ENCODE measurements at regions not wholly inside any gene's neighbourhood (a gene's known extent, or its start where the extent isn't known, plus 50 kb on each side); places are given as distances from the start of the nearest gene placed in this dataset.

DNA sequence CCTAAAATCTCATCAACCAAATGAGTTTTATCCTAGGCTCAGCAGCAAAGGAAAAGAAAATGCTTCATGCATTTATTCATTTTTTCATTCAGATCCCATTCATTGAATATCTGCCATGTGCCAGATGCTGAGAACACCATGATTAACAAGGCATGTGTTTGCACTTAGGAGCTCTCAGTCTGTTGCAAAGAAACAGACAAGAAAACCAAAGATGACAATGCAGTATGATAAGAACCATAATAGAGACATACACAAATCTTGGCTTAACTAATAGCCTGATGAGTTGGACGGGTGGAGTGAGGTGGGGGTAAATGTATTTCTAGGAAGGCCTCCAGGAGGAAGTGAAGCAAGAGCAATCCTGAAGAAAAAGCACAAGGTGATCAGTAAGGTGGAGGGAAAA, 177.8 kb upstream of the SCN7A start:
- no peak overlapping the region for H3K27ac ChIP-seq (replicated peaks)
- no peak overlapping the region for H3K4me3 ChIP-seq (replicated peaks; ENCODE audit: insufficient read depth, low read length)
- DNase-seq (ENCODE audit: low read depth in 1 of 2, low spot score in 1 of 2), result no peak
- TF ChIP-seq, protein P1, sequence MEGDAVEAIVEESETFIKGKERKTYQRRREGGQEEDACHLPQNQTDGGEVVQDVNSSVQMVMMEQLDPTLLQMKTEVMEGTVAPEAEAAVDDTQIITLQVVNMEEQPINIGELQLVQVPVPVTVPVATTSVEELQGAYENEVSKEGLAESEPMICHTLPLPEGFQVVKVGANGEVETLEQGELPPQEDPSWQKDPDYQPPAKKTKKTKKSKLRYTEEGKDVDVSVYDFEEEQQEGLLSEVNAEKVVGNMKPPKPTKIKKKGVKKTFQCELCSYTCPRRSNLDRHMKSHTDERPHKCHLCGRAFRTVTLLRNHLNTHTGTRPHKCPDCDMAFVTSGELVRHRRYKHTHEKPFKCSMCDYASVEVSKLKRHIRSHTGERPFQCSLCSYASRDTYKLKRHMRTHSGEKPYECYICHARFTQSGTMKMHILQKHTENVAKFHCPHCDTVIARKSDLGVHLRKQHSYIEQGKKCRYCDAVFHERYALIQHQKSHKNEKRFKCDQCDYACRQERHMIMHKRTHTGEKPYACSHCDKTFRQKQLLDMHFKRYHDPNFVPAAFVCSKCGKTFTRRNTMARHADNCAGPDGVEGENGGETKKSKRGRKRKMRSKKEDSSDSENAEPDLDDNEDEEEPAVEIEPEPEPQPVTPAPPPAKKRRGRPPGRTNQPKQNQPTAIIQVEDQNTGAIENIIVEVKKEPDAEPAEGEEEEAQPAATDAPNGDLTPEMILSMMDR (IDR thresholded peaks at IDR 0.05; ENCODE audit: insufficient read depth, low read length), result no peak
- TF ChIP-seq GABPA (IDR thresholded peaks at IDR 0.05; ENCODE audit: low read depth) (no peak), POLR2AphosphoS5 (IDR thresholded peaks at IDR 0.05; ENCODE audit: low read depth) (no peak), SPI1 (IDR thresholded peaks at IDR 0.05; ENCODE audit: borderline replicate concordance, low read depth) (no peak)
- TF ChIP-seq, protein P2, sequence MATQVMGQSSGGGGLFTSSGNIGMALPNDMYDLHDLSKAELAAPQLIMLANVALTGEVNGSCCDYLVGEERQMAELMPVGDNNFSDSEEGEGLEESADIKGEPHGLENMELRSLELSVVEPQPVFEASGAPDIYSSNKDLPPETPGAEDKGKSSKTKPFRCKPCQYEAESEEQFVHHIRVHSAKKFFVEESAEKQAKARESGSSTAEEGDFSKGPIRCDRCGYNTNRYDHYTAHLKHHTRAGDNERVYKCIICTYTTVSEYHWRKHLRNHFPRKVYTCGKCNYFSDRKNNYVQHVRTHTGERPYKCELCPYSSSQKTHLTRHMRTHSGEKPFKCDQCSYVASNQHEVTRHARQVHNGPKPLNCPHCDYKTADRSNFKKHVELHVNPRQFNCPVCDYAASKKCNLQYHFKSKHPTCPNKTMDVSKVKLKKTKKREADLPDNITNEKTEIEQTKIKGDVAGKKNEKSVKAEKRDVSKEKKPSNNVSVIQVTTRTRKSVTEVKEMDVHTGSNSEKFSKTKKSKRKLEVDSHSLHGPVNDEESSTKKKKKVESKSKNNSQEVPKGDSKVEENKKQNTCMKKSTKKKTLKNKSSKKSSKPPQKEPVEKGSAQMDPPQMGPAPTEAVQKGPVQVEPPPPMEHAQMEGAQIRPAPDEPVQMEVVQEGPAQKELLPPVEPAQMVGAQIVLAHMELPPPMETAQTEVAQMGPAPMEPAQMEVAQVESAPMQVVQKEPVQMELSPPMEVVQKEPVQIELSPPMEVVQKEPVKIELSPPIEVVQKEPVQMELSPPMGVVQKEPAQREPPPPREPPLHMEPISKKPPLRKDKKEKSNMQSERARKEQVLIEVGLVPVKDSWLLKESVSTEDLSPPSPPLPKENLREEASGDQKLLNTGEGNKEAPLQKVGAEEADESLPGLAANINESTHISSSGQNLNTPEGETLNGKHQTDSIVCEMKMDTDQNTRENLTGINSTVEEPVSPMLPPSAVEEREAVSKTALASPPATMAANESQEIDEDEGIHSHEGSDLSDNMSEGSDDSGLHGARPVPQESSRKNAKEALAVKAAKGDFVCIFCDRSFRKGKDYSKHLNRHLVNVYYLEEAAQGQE (IDR thresholded peaks at IDR 0.05; ENCODE audit: insufficient replicate concordance, low read depth), result no peak
- no peaks in the 10 kb centered on the region for H3K27me3 ChIP-seq (ENCODE audit: insufficient read depth, poor library complexity, severe bottlenecking)

DNA sequence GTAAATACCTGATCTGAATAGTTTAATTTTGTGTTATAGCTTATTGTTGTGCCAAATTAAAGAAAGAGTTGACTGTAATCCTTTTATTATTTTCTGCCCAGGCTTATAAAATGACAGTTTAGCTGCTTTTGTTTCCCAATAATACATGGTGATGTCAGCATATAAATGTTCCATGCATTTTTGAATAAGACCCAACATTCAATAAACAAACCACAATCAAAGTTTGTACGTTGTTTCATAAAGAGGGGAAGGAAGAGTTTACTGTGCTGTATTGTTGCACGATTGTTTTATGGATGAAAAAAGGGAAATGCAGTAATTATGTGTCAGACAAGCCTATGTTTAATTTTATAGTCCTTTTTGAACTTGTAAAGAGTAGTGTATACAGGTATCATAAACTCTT, 177.2 kb upstream of the SCN7A start:
- Histone ChIP-seq H3K27ac (replicated peaks) (no peak overlapping the region), H3K27me3 (ENCODE audit: insufficient read depth, poor library complexity, severe bottlenecking) (no peaks in the 10 kb centered on the region), H3K4me3 (replicated peaks; ENCODE audit: insufficient read depth, low read length) (no peak overlapping the region)
- TF ChIP-seq POLR2AphosphoS5 (IDR thresholded peaks at IDR 0.05; ENCODE audit: low read depth), result no peak
- no peak for DNase-seq (ENCODE audit: low read depth in 1 of 2, low spot score in 1 of 2)

DNA sequence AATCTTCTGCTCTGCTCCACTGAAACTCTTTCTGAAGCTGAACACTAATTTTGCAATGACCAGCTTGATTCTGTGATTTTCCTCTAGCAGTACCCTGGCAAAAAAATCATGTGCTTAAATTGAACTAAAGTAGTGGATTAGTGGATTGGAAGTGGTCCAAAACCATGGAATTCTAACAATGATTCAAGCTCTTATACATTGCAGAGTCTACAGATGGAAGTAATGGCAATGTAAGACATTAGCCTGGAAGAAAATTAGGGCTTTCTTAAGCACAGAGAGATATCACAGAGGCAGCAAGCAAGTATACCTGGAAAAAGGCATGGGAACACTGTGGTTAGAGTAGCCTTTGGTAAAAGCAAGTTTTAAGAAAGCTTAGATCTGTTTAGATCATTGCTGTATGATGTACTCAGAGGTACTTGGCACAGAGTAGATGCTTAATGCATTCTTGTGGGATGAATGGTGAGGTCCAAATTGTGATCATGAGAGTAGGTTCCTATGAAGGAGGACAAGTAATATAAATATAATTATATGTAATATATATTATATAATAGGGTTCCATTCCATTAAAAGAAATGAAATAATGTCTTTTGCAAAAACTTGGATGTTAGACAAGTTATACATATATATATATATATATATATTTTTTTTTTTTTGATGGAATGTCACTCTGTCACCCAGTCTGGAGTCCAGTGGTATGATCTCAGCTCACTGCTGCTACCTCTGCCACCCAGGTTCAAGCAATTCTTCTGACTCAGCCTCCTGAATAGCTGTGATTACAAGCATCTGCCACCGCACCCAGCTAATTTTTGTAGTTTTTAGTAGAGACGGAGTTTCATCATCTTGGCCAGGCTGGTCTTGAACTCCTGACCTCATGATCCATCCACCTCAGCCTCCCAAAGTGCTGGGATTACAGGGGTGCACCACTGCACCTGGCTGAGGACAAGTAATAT, 172.2 kb upstream of the SCN7A start:
- Histone ChIP-seq H3K4me3 (replicated peaks; ENCODE audit: insufficient read depth, low read length) (no peak overlapping the region), H3K27me3 (ENCODE audit: insufficient read depth, poor library complexity, severe bottlenecking) (no peaks in the 10 kb centered on the region), H3K27ac (replicated peaks) (no peak overlapping the region)
- TF ChIP-seq, protein P2 (IDR thresholded peaks at IDR 0.05; ENCODE audit: insufficient replicate concordance, low read depth), result no peak
- TF ChIP-seq, protein P1 (IDR thresholded peaks at IDR 0.05; ENCODE audit: insufficient read depth, low read length), result no peak
- TF ChIP-seq POLR2AphosphoS5 (IDR thresholded peaks at IDR 0.05; ENCODE audit: low read depth) (no peak), GABPA (IDR thresholded peaks at IDR 0.05; ENCODE audit: low read depth) (no peak), SPI1 (IDR thresholded peaks at IDR 0.05; ENCODE audit: borderline replicate concordance, low read depth) (no peak)
- DNase-seq (ENCODE audit: low read depth in 1 of 2, low spot score in 1 of 2), result no peak

DNA sequence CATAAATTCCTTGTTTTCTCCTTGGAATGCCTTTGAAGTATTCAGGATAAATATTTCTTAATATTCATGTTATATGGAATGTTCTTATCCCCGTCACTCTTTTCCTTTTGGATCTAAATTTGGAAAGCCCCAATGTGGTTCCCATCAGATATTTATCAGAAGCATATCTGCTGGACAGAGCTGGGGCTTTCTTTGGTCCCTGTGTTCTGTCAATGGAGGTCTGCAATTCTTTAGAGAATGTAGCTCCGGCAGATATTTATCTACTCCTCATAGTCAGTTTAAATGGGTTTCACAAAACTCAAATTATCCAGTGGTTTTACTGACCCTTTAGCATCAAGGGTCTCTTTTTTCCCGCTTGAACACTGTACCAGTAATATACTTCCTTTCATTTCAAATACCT, 167.8 kb upstream of the SCN7A start:
- no peak for TF ChIP-seq GABPA (IDR thresholded peaks at IDR 0.05; ENCODE audit: low read depth)
- no peak for DNase-seq (ENCODE audit: low read depth in 1 of 2, low spot score in 1 of 2)
- H3K27me3 ChIP-seq (ENCODE audit: insufficient read depth, poor library complexity, severe bottlenecking), result no peaks in the 10 kb centered on the region
- H3K27ac ChIP-seq (replicated peaks), result no peak overlapping the region
- no peak overlapping the region for H3K4me3 ChIP-seq (replicated peaks; ENCODE audit: insufficient read depth, low read length)

Data from HL-60 (cell line).